K562 (cell line): ENCODE measurements at regions not wholly inside any gene's neighbourhood (a gene's known extent, or its start where the extent isn't known, plus 50 kb on each side); places are given as distances from the start of the nearest gene placed in this dataset.

Experiments
- CBX2 ChIP-seq: fragments of 200-600 bp; sonication (generic); IDR thresholded peaks from one replicate; pipeline ENCODE4 v1.6.1; 2012; ENCODE audit warnings: mild to moderate bottlenecking, low read length, inconsistent platforms; ENCODE audit not compliant: insufficient read depth, poor library complexity, severe bottlenecking
- CHCHD3 ChIP-seq: fragments of 250-450 bp; sonication (Bioruptor Pico); IDR thresholded peaks from 2 replicates; pipeline ENCODE4 v2.1.2; 2022; ENCODE audit warnings: mild to moderate bottlenecking
- DPF2 ChIP-seq: fragments of 450-650 bp; IDR thresholded peaks from 2 replicates; pipeline ENCODE4 v1.6.1; 2016
- ETS2 ChIP-seq: IDR thresholded peaks from 2 replicates; pipeline ENCODE4 v1.6.1; 2016; ENCODE audit warnings: borderline replicate concordance, missing genetic modification characterization, mild to moderate bottlenecking, moderate library complexity, missing compliant biosample characterization; ENCODE audit not compliant: poor library complexity, severe bottlenecking
- FOXK1 ChIP-seq: sonication (generic); formaldehyde crosslinking; IDR thresholded peaks from 2 replicates; pipeline ENCODE4 v1.8.0; 2022; ENCODE audit warnings: missing genetic modification reagents, mild to moderate bottlenecking, borderline replicate concordance
- JUNB ChIP-seq: fragments of 450-650 bp; formaldehyde crosslinking; conservative IDR thresholded peaks from 2 replicates; pipeline ENCODE4 v1.4.0; 2020; ENCODE audit warnings: mild to moderate bottlenecking
- KHSRP ChIP-seq: fragments of 450-650 bp; IDR thresholded peaks from 2 replicates; pipeline ENCODE4 v1.6.1; 2017
- NCOA2 ChIP-seq, 2 experiments: fragments of 450-650 bp; IDR thresholded peaks; 2 replicates each; pipeline ENCODE4 v1.6.1; 2018; ENCODE audit warnings: mild to moderate bottlenecking in 2 of 2, moderate library complexity in 1 of 2; ENCODE audit not compliant: partially characterized antibody in 2 of 2
- NRF1 ChIP-seq, 2 experiments: fragments of 450-650 bp; IDR thresholded peaks in 1 of 2; conservative IDR thresholded peaks in 1 of 2; 2 replicates each; pipeline ENCODE4 v1.6.1; 2014; ENCODE audit warnings: mild to moderate bottlenecking in 2 of 2
- PHB2 ChIP-seq: fragments of 450-650 bp; IDR thresholded peaks from 2 replicates; pipeline ENCODE4 v1.6.1; 2017; ENCODE audit warnings: low read depth
- SETDB1 ChIP-seq: IDR thresholded peaks from one replicate; pipeline ENCODE4 v1.6.1; 2012; ENCODE audit warnings: low read length, control low read depth, inconsistent platforms
- SMC3 ChIP-seq: conservative IDR thresholded peaks from 2 replicates; pipeline ENCODE4 v1.6.1; 2011; ENCODE audit warnings: low read depth, low read length, improper control_type of control experiment; ENCODE audit not compliant: insufficient read depth
- SOX6 ChIP-seq: fragments of 450-650 bp; IDR thresholded peaks from 2 replicates; pipeline ENCODE4 v1.6.1; 2014; ENCODE audit warnings: mild to moderate bottlenecking
- TCFL5 ChIP-seq: fragments of 250-450 bp; sonication (Bioruptor Pico); conservative IDR thresholded peaks from 2 replicates; pipeline ENCODE4 v1.6.1; 2021; ENCODE audit warnings: mild to moderate bottlenecking, moderate library complexity, matching md5 sums
- TEAD4 ChIP-seq, 2 experiments: sonication (generic) in 1 of 2; formaldehyde crosslinking in 1 of 2; IDR thresholded peaks; 2 replicates each; pipeline versions ENCODE4 v1.6.1 to v1.8.0; 2012 to 2022; ENCODE audit warnings: borderline replicate concordance in 1 of 2, inconsistent platforms in 1 of 2, low read length in 1 of 2, mild to moderate bottlenecking in 1 of 2, missing genetic modification reagents in 1 of 2
- ZNF165 ChIP-seq: fragments of 250-450 bp; sonication (Bioruptor Pico); IDR thresholded peaks from 2 replicates; pipeline ENCODE4 v1.4.0; 2020; ENCODE audit warnings: borderline replicate concordance
- ZNF431 ChIP-seq: sonication (generic); formaldehyde crosslinking; IDR thresholded peaks from 2 replicates; pipeline ENCODE4 v1.8.0; 2022; ENCODE audit warnings: mild to moderate bottlenecking, missing genetic modification reagents
- TF ChIP-seq, protein P1 (sequence below): IDR thresholded peaks from 3 replicates; pipeline ENCODE4 v1.6.1; 2011; ENCODE audit warnings: borderline replicate concordance, mild to moderate bottlenecking; ENCODE audit not compliant: insufficient read length, insufficient read depth
- TF ChIP-seq, protein P2 (sequence below): fragments of 250-450 bp; sonication (Bioruptor Pico); IDR thresholded peaks from 2 replicates; pipeline ENCODE4 v1.8.0; 2022; ENCODE audit warnings: moderate library complexity, mild to moderate bottlenecking, inconsistent platforms
- TF ChIP-seq, protein P3 (sequence below): fragments of 250-450 bp; sonication (Bioruptor Pico); IDR thresholded peaks from 2 replicates; pipeline ENCODE4 v1.5.0; 2021
- TF ChIP-seq, protein P4 (sequence below), 2 experiments: fragments of 250-450 bp in 1 of 2; fragments of 450-650 bp in 1 of 2; sonication (Bioruptor Pico) in 1 of 2; IDR thresholded peaks; 2 replicates each; pipeline versions ENCODE4 v1.6.1 to v1.8.0; 2016 to 2021; ENCODE audit warnings: mild to moderate bottlenecking in 2 of 2, moderate library complexity in 2 of 2, missing compliant biosample characterization in 1 of 2, missing genetic modification characterization in 1 of 2
- TF ChIP-seq, protein P5 (sequence below): fragments of 450-650 bp; conservative IDR thresholded peaks from 2 replicates; pipeline ENCODE4 v1.6.1; 2016; ENCODE audit warnings: missing genetic modification characterization, low read depth, mild to moderate bottlenecking, control low read depth, missing compliant biosample characterization
- TF ChIP-seq, protein P6 (sequence below): IDR thresholded peaks from 2 replicates; pipeline ENCODE4 v1.6.1; 2014; ENCODE audit warnings: antibody characterized with exemption

DNA sequence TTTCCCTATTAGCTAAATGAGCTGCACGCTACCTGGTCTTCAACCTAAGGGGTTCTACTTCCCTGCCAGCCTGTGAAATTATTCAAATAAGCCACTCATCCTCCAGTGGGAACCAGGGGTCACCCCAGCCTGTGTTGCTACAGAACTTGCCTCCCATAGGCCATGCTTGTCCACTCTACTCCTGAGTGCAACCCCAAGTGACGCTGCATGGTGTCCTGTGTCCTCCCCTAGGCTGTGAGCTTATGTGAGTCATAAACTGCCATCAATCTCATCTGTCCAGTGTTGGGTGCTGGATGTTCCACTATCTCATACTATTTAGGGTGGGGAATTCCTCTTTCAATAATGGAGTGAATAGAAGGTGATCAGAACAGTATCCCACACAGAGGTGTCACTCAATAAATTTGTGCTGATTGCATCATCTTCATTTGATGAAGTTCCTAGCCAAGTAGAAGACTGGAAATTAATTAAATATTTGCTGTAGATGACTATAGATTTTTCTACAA is 49.8 kb upstream of the SSR3 start (continued):
- no peak for TF ChIP-seq SMC3
- TF ChIP-seq, protein P1, sequence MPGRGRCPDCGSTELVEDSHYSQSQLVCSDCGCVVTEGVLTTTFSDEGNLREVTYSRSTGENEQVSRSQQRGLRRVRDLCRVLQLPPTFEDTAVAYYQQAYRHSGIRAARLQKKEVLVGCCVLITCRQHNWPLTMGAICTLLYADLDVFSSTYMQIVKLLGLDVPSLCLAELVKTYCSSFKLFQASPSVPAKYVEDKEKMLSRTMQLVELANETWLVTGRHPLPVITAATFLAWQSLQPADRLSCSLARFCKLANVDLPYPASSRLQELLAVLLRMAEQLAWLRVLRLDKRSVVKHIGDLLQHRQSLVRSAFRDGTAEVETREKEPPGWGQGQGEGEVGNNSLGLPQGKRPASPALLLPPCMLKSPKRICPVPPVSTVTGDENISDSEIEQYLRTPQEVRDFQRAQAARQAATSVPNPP = no peak
- peak; percentile 20 to 37; a peak in 2 of 4 replicates for TF ChIP-seq NRF1 (conservative IDR thresholded peaks at IDR 0.05 in 1 of 2, IDR thresholded peaks at IDR 0.05 in 1 of 2)
- TF ChIP-seq CHCHD3 = no peak
- TF ChIP-seq, protein P2, sequence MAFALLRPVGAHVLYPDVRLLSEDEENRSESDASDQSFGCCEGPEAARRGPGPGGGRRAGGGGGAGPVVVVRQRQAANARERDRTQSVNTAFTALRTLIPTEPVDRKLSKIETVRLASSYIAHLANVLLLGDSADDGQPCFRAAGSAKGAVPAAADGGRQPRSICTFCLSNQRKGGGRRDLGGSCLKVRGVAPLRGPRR (CRISPR knock-in tag) = peak; percentile 72; the same call in 1 of the 2 replicates
- TF ChIP-seq TCFL5 (CRISPR knock-in tag) = no peak
- TF ChIP-seq TEAD4 (IDR thresholded peaks at IDR 0.05; ENCODE audit: low read length) = peak; percentile 74; the same call in 1 of the 2 replicates
- TF ChIP-seq TEAD4 (CRISPR knock-in tag; IDR thresholded peaks at IDR 0.05; ENCODE audit: borderline replicate concordance) = no peak
- TF ChIP-seq SETDB1 = no peak
- TF ChIP-seq ZNF431 (CRISPR knock-in tag) = no peak
- TF ChIP-seq PHB2 = no peak
- TF ChIP-seq, protein P3, sequence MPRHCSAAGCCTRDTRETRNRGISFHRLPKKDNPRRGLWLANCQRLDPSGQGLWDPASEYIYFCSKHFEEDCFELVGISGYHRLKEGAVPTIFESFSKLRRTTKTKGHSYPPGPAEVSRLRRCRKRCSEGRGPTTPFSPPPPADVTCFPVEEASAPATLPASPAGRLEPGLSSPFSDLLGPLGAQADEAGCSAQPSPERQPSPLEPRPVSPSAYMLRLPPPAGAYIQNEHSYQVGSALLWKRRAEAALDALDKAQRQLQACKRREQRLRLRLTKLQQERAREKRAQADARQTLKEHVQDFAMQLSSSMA (CRISPR knock-in tag) = no peak
- peak; percentile 94 for TF ChIP-seq DPF2
- no peak for TF ChIP-seq ETS2 (tag)
- TF ChIP-seq NCOA2 (IDR thresholded peaks at IDR 0.05; ENCODE audit: partially characterized antibody in 2 of 2) = no peak
- TF ChIP-seq FOXK1 (CRISPR knock-in tag) = 0 out of 2 replicates have a peak, but pooled peaks have one; percentile 21
- TF ChIP-seq, protein P4, sequence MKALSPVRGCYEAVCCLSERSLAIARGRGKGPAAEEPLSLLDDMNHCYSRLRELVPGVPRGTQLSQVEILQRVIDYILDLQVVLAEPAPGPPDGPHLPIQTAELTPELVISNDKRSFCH (CRISPR knock-in tag; IDR thresholded peaks at IDR 0.05) = no peak
- TF ChIP-seq, protein P4 (tag; IDR thresholded peaks at IDR 0.05) = peak; percentile 39; the same call in 1 of the 2 replicates
- TF ChIP-seq SOX6 = 0 out of 2 replicates have a peak, but pooled peaks have one; percentile 47
- TF ChIP-seq ZNF165 (CRISPR knock-in tag) = 0 out of 2 replicates have a peak, but pooled peaks have one; percentile 15
- TF ChIP-seq, protein P5, sequence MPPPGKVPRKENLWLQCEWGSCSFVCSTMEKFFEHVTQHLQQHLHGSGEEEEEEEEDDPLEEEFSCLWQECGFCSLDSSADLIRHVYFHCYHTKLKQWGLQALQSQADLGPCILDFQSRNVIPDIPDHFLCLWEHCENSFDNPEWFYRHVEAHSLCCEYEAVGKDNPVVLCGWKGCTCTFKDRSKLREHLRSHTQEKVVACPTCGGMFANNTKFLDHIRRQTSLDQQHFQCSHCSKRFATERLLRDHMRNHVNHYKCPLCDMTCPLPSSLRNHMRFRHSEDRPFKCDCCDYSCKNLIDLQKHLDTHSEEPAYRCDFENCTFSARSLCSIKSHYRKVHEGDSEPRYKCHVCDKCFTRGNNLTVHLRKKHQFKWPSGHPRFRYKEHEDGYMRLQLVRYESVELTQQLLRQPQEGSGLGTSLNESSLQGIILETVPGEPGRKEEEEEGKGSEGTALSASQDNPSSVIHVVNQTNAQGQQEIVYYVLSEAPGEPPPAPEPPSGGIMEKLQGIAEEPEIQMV (tag) = no peak
- TF ChIP-seq JUNB = peak; percentile 67; the same call in 1 of the 2 replicates
- no peak for TF ChIP-seq KHSRP
- TF ChIP-seq CBX2 = no peak
- TF ChIP-seq, protein P6, sequence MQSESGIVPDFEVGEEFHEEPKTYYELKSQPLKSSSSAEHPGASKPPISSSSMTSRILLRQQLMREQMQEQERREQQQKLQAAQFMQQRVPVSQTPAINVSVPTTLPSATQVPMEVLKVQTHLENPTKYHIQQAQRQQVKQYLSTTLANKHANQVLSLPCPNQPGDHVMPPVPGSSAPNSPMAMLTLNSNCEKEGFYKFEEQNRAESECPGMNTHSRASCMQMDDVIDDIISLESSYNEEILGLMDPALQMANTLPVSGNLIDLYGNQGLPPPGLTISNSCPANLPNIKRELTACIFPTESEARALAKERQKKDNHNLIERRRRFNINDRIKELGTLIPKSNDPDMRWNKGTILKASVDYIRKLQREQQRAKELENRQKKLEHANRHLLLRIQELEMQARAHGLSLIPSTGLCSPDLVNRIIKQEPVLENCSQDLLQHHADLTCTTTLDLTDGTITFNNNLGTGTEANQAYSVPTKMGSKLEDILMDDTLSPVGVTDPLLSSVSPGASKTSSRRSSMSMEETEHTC = no peak; the same call in 1 of the 2 replicates
